ENCODE measurements at regions not wholly inside any gene's neighbourhood (a gene's known extent, or its start where the extent isn't known, plus 50 kb on each side); places are given as distances from the start of the nearest gene placed in this dataset.
"Not testable (repeated sequence)": the region's sequence is repeated elsewhere in the genome, so short reads cannot be mapped to it uniquely, and the experiment has no call there.

DNA sequence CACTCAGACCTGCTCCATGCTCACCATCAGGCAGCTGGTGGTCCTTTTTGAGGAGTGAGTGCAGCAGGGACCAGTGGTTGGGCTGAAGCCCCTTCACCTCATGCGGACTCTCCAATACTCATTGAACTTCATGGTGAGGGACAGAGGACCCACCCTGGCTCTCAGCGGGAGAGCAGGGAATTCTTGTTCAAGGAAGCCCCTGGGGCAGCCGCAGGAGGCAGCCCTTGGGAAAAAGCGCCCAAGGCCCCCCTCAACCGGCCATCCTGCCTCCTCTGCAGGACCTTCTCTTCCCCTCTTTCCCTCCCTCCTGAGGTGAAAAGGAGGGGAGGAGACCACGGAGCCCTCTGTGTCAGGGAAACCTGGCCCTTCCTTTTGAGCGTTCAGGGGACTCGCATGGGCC lies 4510.9 kb upstream of the OR11H1 start:
- H3K9me3 ChIP-seq; H3K4me1 ChIP-seq; H3K27me3 ChIP-seq; intact Hi-C loops (cut with DNase I); H3K27ac ChIP-seq; H3K4me3 ChIP-seq; H3K36me3 ChIP-seq: not testable (repeated sequence)
- 73 to 75% methylated on average over 6 of the region's 8 CpGs for WGBS, 2 donors
- DNase-seq = peak; percentile 70

DNA sequence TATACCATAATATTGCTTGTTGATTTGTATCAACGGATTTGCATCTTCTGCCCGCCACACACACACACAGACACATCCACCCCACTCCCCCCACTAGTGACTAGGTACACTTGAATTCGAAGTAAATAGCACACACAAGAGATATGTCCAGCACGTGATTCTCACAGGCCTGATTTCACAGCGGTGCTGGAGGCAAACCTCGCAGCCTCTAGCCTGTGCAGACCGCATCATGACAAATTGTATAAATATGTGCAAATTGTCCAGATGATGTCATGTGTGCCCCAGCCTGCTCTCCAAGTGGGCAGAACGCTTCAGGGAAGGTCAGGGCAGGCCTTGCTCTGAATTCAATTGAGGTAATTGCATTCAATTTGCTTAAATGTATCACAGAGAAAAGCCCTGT lies 4507.5 kb upstream of the OR11H1 start:
- H3K27ac ChIP-seq; H3K36me3 ChIP-seq; H3K9me3 ChIP-seq; H3K4me3 ChIP-seq; H3K27me3 ChIP-seq; intact Hi-C loops (cut with DNase I); DNase-seq; H3K4me1 ChIP-seq: not testable (repeated sequence)
- WGBS, 2 donors = 56 to 71% methylated on average over 7 of the region's 8 CpGs

DNA sequence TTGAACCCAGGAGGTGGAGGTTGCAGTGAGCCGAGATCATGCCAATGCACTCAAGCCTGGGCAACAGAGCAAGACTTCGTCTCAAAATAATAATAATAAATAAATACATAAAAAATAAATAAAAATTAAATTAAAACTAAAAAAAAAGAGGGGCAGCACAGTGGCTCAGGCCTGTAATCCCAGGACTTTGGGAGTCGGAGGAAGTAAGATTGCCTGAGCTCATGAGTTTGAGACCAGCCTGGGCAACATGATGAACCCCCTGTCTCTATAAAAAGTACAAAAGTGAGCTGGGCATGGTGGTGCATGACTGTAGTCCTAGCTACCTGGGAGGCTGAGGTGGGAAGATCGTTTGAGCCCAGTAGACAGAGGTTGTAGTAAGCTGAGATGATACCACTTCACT lies 4501.5 kb upstream of the OR11H1 start:
- H3K4me3 ChIP-seq; DNase-seq; H3K27ac ChIP-seq; intact Hi-C loops (cut with DNase I); H3K36me3 ChIP-seq; H3K4me1 ChIP-seq; H3K27me3 ChIP-seq: not testable (repeated sequence)
- peaks cover 0 to 38% (median 12%) of the 10 kb centered on the region in 4 donors for H3K9me3 ChIP-seq
- WGBS, 2 donors = 54 to 57% methylated on average over 3 of the region's 4 CpGs

DNA sequence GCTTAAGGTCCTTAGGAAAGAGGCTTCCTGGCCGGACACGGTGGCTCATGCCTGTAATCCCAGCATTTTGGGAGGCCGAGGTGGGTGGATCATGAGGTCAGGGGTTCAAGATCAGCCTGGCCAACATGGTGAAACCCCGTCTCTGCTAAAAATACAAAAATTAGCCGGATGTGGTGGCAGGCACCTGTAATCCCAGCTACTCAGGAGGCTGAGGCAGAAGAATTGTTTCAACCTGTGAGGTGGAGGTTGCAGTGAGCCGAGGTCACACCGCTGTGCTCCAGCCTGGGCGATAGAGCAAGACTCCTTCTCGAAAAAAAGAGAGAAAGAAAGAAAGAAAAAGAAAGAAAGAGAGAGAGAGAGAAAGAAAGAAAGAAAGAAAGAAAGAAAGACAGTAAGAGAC lies 4500.9 kb upstream of the OR11H1 start:
- H3K36me3 ChIP-seq; H3K4me1 ChIP-seq; H3K4me3 ChIP-seq; H3K27ac ChIP-seq; DNase-seq; H3K27me3 ChIP-seq; intact Hi-C loops (cut with DNase I): not testable (repeated sequence)
- WGBS, 2 donors = 78 to 79% methylated on average over 9 of the region's 9 CpGs
- H3K9me3 ChIP-seq = peaks cover 0 to 38% (median 12%) of the 10 kb centered on the region in 4 donors

DNA sequence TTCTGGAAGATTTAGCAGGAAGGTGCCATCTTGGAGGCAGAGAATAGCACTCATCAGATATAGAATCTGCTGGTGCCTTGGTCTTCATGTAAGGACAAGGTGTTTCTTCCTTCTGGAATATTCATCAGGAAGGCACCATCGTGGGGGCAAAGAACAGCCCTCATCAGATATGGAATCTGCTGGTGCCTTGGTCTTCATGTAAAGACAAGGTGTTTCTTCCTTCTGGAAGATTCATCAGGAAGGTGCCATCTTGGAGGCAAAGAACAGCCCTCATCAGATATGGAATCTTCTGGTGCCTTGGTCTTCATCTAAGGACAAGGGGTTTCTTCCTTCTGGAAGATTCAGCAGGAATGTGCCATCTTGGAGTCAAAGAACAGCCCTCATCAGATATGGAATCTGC lies 4500.5 kb upstream of the OR11H1 start:
- WGBS, 2 donors = 39 to 56% methylated on average over 1 of the region's 1 CpG
- DNase-seq; H3K27me3 ChIP-seq; H3K27ac ChIP-seq; H3K36me3 ChIP-seq; H3K4me1 ChIP-seq; H3K4me3 ChIP-seq; intact Hi-C loops (cut with DNase I): not testable (repeated sequence)
- peaks cover 0 to 38% (median 12%) of the 10 kb centered on the region in 4 donors for H3K9me3 ChIP-seq

DNA sequence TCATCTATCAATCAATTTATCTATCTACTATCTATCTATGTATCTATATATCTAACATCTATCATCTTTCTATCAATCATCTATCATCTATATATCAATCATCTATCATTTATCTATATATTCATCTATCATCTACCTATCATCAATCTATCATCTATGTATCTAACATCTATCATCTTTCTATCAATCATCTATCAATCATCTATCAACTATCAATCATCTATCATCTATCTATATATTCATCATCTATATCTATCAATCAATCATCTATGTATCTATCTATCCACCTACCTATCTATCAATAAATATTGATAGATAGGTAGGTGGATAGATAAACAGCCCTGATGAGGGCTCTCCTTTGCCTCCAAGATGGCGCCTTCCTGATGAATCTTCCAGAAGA lies 4499.8 kb upstream of the OR11H1 start:
- H3K9me3 ChIP-seq = peaks cover 0 to 41% (median 12%) of the 10 kb centered on the region in 4 donors
- H3K36me3 ChIP-seq; H3K27ac ChIP-seq; H3K27me3 ChIP-seq; DNase-seq; H3K4me1 ChIP-seq; intact Hi-C loops (cut with DNase I); H3K4me3 ChIP-seq: not testable (repeated sequence)
- 27% methylated on average over 1 of the region's 1 CpG for WGBS, 2 donors

DNA sequence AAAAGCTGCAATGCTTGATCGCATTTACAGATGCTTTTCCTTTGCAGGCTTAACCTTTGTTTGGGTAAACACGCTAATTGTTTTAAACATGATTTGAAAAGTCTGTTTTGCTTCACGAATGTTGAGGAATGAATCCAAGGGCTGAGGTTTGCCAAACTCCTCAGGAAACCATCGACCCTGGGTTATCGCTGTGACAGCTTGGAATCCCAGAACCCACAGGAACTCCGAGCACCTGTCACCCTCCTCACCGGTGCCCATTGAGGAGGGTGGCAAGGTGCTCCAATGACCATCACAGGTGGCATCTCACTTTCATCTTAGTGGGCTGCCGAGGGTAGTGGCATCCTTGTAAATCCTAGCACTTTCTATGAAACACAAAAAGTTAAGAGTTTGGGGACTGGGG lies 4498.5 kb upstream of the OR11H1 start:
- H3K27me3 ChIP-seq; H3K27ac ChIP-seq; H3K36me3 ChIP-seq; H3K4me3 ChIP-seq; intact Hi-C loops (cut with DNase I); H3K4me1 ChIP-seq: not testable (repeated sequence)
- peak; percentile 63 for DNase-seq
- peaks cover 5 to 50% (median 14%) of the 10 kb centered on the region in 4 donors for H3K9me3 ChIP-seq
- 67 to 68% methylated on average over 8 of the region's 8 CpGs for WGBS, 2 donors

DNA sequence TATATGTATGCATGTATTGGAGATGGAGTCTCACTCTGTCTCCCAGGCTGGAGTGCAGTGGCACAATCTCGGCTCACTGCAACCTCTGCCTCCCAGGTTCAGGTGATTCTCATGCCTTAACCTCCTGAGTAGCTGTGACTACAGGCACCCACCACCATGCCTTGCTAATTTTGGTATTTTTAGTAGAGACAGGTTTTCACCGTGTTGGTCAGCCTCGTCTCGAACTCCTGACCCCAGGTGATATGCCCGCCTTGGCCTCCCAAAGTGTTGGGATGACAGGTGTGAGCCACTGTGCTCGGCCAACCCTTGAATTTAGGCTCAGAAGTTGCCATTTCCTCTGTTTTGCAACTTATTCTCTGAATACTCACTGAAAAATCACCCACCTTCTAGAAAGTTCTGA lies 4498.0 kb upstream of the OR11H1 start:
- H3K4me1 ChIP-seq; H3K27me3 ChIP-seq; H3K36me3 ChIP-seq; intact Hi-C loops (cut with DNase I); H3K4me3 ChIP-seq; H3K27ac ChIP-seq: not testable (repeated sequence)
- DNase-seq = peak; percentile 65
- WGBS, 2 donors = 64 to 65% methylated on average over 6 of the region's 6 CpGs
- H3K9me3 ChIP-seq = peaks cover 5 to 52% (median 14%) of the 10 kb centered on the region in 4 donors

DNA sequence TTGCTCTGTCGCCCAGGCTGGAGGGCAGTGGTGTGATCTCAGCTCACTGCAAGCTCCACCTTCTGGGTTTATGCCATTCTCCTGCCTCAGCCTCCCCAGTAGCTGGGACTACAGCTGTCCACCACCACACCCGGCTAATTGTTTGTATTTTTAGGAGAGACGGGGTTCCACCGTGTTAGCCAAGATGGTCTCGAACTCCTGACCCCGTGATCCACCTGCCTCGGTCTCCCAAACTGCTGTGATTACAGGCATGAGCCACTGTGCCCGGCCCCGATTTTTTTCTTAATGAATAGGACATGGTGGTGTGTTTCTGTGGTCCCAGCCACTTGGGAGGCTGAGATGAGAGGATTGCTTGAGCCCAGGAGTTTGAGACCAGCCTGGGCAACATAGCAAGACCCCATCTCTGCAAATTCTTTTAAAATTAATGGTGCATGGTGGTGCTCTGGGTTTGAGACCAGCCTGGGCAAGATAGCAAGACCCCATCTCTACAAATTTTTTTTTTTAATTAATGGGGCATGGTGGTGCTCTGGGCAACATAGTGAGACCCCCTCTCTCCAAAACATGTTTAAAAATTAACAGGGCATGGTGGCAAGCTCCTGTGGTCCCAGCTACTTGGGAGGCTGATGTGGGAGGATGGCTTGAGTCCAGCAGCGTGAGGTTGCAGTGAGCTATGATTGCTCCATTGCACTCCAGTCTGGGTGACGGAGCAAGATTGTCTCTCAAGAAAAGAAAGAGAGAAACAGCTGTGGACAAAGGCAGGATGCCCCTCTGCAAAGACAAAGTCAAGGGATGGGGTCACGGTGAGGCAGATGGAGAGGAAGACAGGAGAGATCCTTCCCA lies 4497.2 kb upstream of the OR11H1 start:
- H3K27me3 ChIP-seq; intact Hi-C loops (cut with DNase I); H3K4me1 ChIP-seq; H3K36me3 ChIP-seq; H3K4me3 ChIP-seq; H3K27ac ChIP-seq: not testable (repeated sequence)
- H3K9me3 ChIP-seq = peaks cover 5 to 56% (median 12%) of the 10 kb centered on the region in 4 donors
- peak; percentile 68 for DNase-seq
- WGBS, 2 donors = 77% methylated on average over 12 of the region's 12 CpGs

DNA sequence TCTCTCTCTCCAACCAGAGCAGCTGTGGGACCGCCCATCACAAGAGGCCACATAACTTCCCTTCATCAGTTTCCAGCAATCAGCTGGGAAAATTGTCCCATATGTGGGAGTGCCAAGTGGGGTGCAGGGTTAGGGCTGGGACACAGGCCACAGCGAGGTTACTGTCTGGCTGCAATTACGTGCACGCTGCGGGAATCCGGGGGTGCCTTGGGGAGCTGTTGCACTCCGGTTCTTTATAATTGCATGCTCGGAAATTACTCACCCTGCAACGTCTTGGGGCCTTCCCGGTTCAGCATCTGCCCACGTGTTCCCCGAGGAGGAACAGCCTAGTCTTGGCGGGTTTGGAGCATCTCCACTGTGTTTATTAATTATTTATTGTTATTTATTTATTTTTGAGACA lies 4495.9 kb upstream of the OR11H1 start:
- H3K27ac ChIP-seq; intact Hi-C loops (cut with DNase I); H3K4me1 ChIP-seq; H3K4me3 ChIP-seq; H3K27me3 ChIP-seq; H3K36me3 ChIP-seq: not testable (repeated sequence)
- peak; percentile 68 for DNase-seq
- H3K9me3 ChIP-seq = peaks cover 0 to 55% (median 10%) of the 10 kb centered on the region in 4 donors
- 81 to 82% methylated on average over 13 of the region's 13 CpGs for WGBS, 2 donors

DNA sequence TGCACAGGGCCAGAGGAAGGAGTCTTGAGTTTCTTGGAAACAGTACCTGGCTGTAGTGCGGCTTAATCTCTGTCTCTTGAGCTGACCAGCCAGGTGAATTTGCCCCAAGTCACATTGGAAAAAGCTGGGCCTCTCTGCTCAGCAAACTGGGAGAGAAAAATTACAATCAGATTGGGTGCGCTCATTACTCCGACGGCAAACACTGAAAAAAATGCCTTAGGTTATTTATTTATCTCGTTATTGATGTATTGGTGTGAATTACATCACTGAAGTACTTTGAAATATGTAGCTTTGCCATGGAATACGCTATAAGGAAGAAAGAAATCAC lies 4493.4 kb upstream of the OR11H1 start:
- H3K4me3 ChIP-seq; H3K27me3 ChIP-seq; DNase-seq; H3K4me1 ChIP-seq; intact Hi-C loops (cut with DNase I); H3K27ac ChIP-seq; H3K36me3 ChIP-seq: not testable (repeated sequence)
- H3K9me3 ChIP-seq = peaks cover 8 to 68% (median 24%) of the 10 kb centered on the region in 4 donors
- 59% methylated on average over 6 of the region's 6 CpGs for WGBS, 2 donors

DNA sequence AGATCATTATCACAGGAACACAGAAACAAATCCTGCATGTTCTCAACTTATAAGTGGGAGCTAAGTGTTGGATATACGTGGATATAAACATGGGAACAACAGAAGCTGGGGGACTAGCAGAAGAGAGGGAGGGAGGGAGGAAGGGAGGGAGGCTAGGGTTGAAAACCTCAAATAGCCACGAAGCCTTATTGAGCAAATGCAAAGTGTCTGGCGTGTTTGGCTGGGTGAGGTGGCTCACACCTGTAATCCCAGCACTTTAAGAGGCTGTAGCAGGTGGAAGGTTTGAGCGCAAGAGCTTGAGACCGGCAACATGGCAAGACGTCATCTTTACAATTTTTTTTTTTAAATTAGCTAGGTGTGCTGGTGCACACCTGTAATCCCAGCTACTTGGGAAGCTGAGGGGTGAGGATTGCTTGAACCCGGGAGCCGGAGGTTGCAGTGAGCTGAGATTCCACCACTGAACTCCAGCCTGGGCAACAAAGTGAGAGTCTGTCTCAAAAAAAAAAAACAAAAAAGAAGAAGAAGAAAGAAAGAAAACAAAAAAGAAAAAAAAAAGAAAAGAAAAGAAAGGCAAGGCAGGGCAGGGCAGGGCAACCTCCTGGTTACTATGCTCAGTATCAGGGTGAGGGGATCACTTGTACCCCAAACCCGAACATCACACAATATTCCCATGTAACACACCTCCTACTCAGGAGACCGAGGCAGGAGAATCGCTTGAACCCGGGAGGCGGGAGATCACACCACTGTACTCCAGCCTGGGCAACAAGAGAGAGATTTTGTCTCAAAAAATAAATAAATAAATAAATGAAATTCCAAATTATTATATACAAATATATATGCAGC lies 4492.7 kb upstream of the OR11H1 start:
- WGBS, 2 donors = 76% methylated on average over 13 of the region's 13 CpGs
- intact Hi-C loops (cut with DNase I); H3K36me3 ChIP-seq; H3K27me3 ChIP-seq; H3K27ac ChIP-seq; H3K4me1 ChIP-seq; H3K4me3 ChIP-seq: not testable (repeated sequence)
- H3K9me3 ChIP-seq = peaks cover 11 to 67% (median 22%) of the 10 kb centered on the region in 4 donors
- DNase-seq = peak; percentile 62

DNA sequence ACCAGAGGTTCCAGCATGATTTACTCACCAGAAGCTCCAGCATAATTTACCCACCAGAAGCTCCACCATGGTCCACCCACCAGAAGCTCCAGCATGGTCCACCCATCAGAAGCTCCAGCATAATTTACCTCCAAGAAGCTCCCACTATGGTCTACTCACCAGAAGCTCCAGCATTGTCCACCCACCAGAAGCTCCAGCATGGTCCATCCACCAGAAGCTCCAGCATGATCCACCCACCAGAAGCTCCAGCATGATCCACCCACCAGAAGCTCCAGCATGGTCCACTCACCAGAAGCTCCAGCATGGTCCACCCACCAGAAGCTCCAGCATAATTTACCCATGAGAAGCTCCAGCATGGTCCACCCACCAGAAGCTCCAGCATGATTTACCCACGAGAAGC lies 4490.7 kb upstream of the OR11H1 start:
- DNase-seq; H3K4me1 ChIP-seq; H3K27me3 ChIP-seq; H3K36me3 ChIP-seq; H3K4me3 ChIP-seq; intact Hi-C loops (cut with DNase I); H3K27ac ChIP-seq: not testable (repeated sequence)
- WGBS, 2 donors = 59 to 69% methylated on average over 1 of the region's 1 CpG
- H3K9me3 ChIP-seq = peaks cover 11 to 68% (median 21%) of the 10 kb centered on the region in 4 donors
